ENCODE measurements at regions not wholly inside any gene's neighbourhood (a gene's known extent, or its start where the extent isn't known, plus 50 kb on each side); places are given as distances from the start of the nearest gene placed in this dataset.

GRCh38 chr2:212669761-212670160 is 131.2 kb upstream of the ERBB4 start:
- Histone ChIP-seq H3K27me3 (ENCODE audit: low read depth, low read length) (no peaks in the 10 kb centered on the region), H4K20me1 (ENCODE audit: insufficient read depth, low read length) (no peaks in the 10 kb centered on the region), H3K36me3 (replicated peaks; ENCODE audit: low read depth, low read length) (no peaks in the 10 kb centered on the region), H3K4me3 (ENCODE audit: low read length) (no peak overlapping the region), H3K9me3 (ENCODE audit: insufficient read depth, low read length) (no peaks in the 10 kb centered on the region), H2AFZ (ENCODE audit: low read depth, low read length) (no peak overlapping the region), H3K4me1 (ENCODE audit: low read length) (peaks cover 6% of the 10 kb centered on the region; the same call in 1 of the 2 replicates), H3K9ac (ENCODE audit: low read length) (no peak overlapping the region), H3K79me2 (ENCODE audit: low read length) (no peaks in the 10 kb centered on the region), H3K27ac (ENCODE audit: low read length) (no peak overlapping the region), H3K4me2 (ENCODE audit: low read length) (0 out of 2 replicates have a peak overlapping the region, but pooled peaks have one; percentile 4)
- TF ChIP-seq EZH2phosphoT487 (IDR thresholded peaks at IDR 0.05; ENCODE audit: low read depth) (no peak), CTCF (IDR thresholded peaks at IDR 0.05; ENCODE audit: low read depth, low read length) (no peak)

GRCh38 chr2:212667751-212668316 is 129.2 kb upstream of the ERBB4 start:
- no peaks in the 10 kb centered on the region for H3K27me3 ChIP-seq (ENCODE audit: low read depth, low read length)
- H3K79me2 ChIP-seq (ENCODE audit: low read length): no peaks in the 10 kb centered on the region
- no peak overlapping the region for H3K27ac ChIP-seq (ENCODE audit: low read length)
- no peak overlapping the region for H3K9ac ChIP-seq (ENCODE audit: low read length)
- no peaks in the 10 kb centered on the region for H3K9me3 ChIP-seq (ENCODE audit: insufficient read depth, low read length)
- no peak for TF ChIP-seq CTCF (IDR thresholded peaks at IDR 0.05; ENCODE audit: low read depth, low read length)
- no peak for TF ChIP-seq EZH2phosphoT487 (IDR thresholded peaks at IDR 0.05; ENCODE audit: low read depth)
- no peak overlapping the region for H2AFZ ChIP-seq (ENCODE audit: low read depth, low read length)
- no peaks in the 10 kb centered on the region for H4K20me1 ChIP-seq (ENCODE audit: insufficient read depth, low read length)
- H3K4me1 ChIP-seq (ENCODE audit: low read length): peaks cover 6% of the 10 kb centered on the region; the same call in 1 of the 2 replicates
- H3K36me3 ChIP-seq (replicated peaks; ENCODE audit: low read depth, low read length): no peaks in the 10 kb centered on the region
- H3K4me3 ChIP-seq (ENCODE audit: low read length): no peak overlapping the region
- H3K4me2 ChIP-seq (ENCODE audit: low read length): no peak overlapping the region

GRCh38 chr2:212665948-212666347 is 127.3 kb upstream of the ERBB4 start:
- H3K4me1 ChIP-seq (ENCODE audit: low read length): peaks cover 6% of the 10 kb centered on the region; the same call in 1 of the 2 replicates
- H3K9me3 ChIP-seq (ENCODE audit: insufficient read depth, low read length): no peaks in the 10 kb centered on the region
- no peaks in the 10 kb centered on the region for H4K20me1 ChIP-seq (ENCODE audit: insufficient read depth, low read length)
- TF ChIP-seq CTCF (IDR thresholded peaks at IDR 0.05; ENCODE audit: low read depth, low read length): no peak
- TF ChIP-seq EZH2phosphoT487 (IDR thresholded peaks at IDR 0.05; ENCODE audit: low read depth): no peak
- H3K4me3 ChIP-seq (ENCODE audit: low read length): no peak overlapping the region
- no peak overlapping the region for H3K27ac ChIP-seq (ENCODE audit: low read length)
- no peaks in the 10 kb centered on the region for H3K27me3 ChIP-seq (ENCODE audit: low read depth, low read length)
- no peak overlapping the region for H2AFZ ChIP-seq (ENCODE audit: low read depth, low read length)
- H3K4me2 ChIP-seq (ENCODE audit: low read length): no peak overlapping the region
- no peak overlapping the region for H3K9ac ChIP-seq (ENCODE audit: low read length)
- H3K79me2 ChIP-seq (ENCODE audit: low read length): no peaks in the 10 kb centered on the region
- no peaks in the 10 kb centered on the region for H3K36me3 ChIP-seq (replicated peaks; ENCODE audit: low read depth, low read length)

GRCh38 chr2:212659441-212659840 is 120.8 kb upstream of the ERBB4 start:
- Histone ChIP-seq H3K4me3 (ENCODE audit: low read length) (no peak overlapping the region), H3K4me1 (ENCODE audit: low read length) (no peaks in the 10 kb centered on the region), H3K9ac (ENCODE audit: low read length) (no peak overlapping the region), H4K20me1 (ENCODE audit: insufficient read depth, low read length) (no peaks in the 10 kb centered on the region), H3K79me2 (ENCODE audit: low read length) (no peaks in the 10 kb centered on the region), H3K27me3 (ENCODE audit: low read depth, low read length) (no peaks in the 10 kb centered on the region), H3K27ac (ENCODE audit: low read length) (no peak overlapping the region), H3K36me3 (replicated peaks; ENCODE audit: low read depth, low read length) (no peaks in the 10 kb centered on the region), H3K4me2 (ENCODE audit: low read length) (no peak overlapping the region), H3K9me3 (ENCODE audit: insufficient read depth, low read length) (no peaks in the 10 kb centered on the region), H2AFZ (ENCODE audit: low read depth, low read length) (no peak overlapping the region)
- TF ChIP-seq CTCF (IDR thresholded peaks at IDR 0.05; ENCODE audit: low read depth, low read length) (no peak), EZH2phosphoT487 (IDR thresholded peaks at IDR 0.05; ENCODE audit: low read depth) (no peak)

Measured in OCI-LY3 (cell line).